Body of pancreas (tissue), 4 donors: ENCODE measurements at regions not wholly inside any gene's neighbourhood (a gene's known extent, or its start where the extent isn't known, plus 50 kb on each side); places are given as distances from the start of the nearest gene placed in this dataset.

Source experiments
- ATAC-seq: fragments of 150-250 bp; one replicate; pipeline ENCODE4 v1.9.1; 2016
- DNase-seq, 4 donors: peaks; one replicate each; pipeline ENCODE4 v3.0.0-alpha.2; 2019
- H3K27ac ChIP-seq, 4 donors: fragments of 200-600 bp; sonication (generic); 1 replicate in 3 of 4; 2 replicates in 1 of 4; pipeline versions ENCODE4 v1.5.1 to v1.6.1; 2016 to 2019; ENCODE audit warnings: mild to moderate bottlenecking in 1 of 4, mixed read lengths in 1 of 4, moderate library complexity in 1 of 4
- H3K27me3 ChIP-seq, 2 donors: fragments of 200-600 bp; sonication (generic); one replicate each; pipeline ENCODE4 v1.6.0; 2016; ENCODE audit warnings: mild to moderate bottlenecking in 1 of 2
- H3K36me3 ChIP-seq, 2 donors: fragments of 200-600 bp; sonication (generic); replicated peaks in 1 of 2; 2 replicates each; pipeline ENCODE4 v1.5.1; 2016; ENCODE audit warnings: low read depth in 2 of 2; ENCODE audit not compliant: insufficient read depth in 1 of 2
- H3K4me1 ChIP-seq: fragments of 200-600 bp; sonication (generic); one replicate; pipeline ENCODE4 v1.6.0; 2016
- H3K4me3 ChIP-seq, 2 donors: fragments of 200-600 bp; sonication (generic); 1 replicate in 1 of 2; 2 replicates in 1 of 2; pipeline ENCODE4 v1.5.1; 2016 to 2019
- H3K9me3 ChIP-seq, 3 donors: fragments of 200-600 bp; sonication (generic); 1 replicate in 2 of 3; 2 replicates in 1 of 3; pipeline ENCODE4 v1.5.1; 2016
- CTCF ChIP-seq, 7 experiments: fragments of 450-650 bp in 4 of 7; fragments of 200-600 bp in 3 of 7; sonication (generic) in 3 of 7; IDR thresholded peaks; one replicate each; pipeline ENCODE4 v1.5.1; 2016 to 2019; ENCODE audit warnings: antibody characterized with exemption in 7 of 7
- POLR2A ChIP-seq, 3 donors: fragments of 450-650 bp; IDR thresholded peaks; one replicate each; pipeline ENCODE4 v1.6.1; 2016; ENCODE audit warnings: antibody characterized with exemption in 3 of 3, mild to moderate bottlenecking in 2 of 3
- WGBS, 2 donors: methylation state at CpG; one replicate each; pipeline ENCODE4 v1.1.5; 2017; 5-methylcytosine and 5-hydroxymethylcytosine counted together
- intact Hi-C: fragments of 100-400 bp; cut with DNase I; formaldehyde crosslinking; loops from one replicate; pipeline ENCODE4 v1.15.1; 2023

GRCh38 chr6:43917878-43918382 lies 147.9 kb downstream of the VEGFA start:
- Histone ChIP-seq H3K27ac (peak overlapping the region in 3 of 4 donors; percentile 51 to 79 (median 70)), H3K4me3 (no peak overlapping the region), H3K4me1 (peaks cover 57% of the 10 kb centered on the region), H3K36me3 (no peaks in the 10 kb centered on the region), H3K27me3 (no peaks in the 10 kb centered on the region), H3K9me3 (no peaks in the 10 kb centered on the region)
- intact Hi-C loops = no loop called here
- DNase-seq (no peak), ATAC-seq (no peak)
- 62 to 78% methylated on average over 6 of the region's 6 CpGs for WGBS, 2 donors
- TF ChIP-seq CTCF (IDR thresholded peaks at IDR 0.05) = no peak
- TF ChIP-seq POLR2A (IDR thresholded peaks at IDR 0.05) = no peak

- 35 to 39% methylated on average over 9 to 12 of the region's 12 CpGs for WGBS, 2 donors
- H3K27ac ChIP-seq = peak overlapping the region; percentile 40 to 79 (median 60)
- no peaks in the 10 kb centered on the region for H3K27me3 ChIP-seq
- no peak overlapping the region for H3K4me3 ChIP-seq
- no peaks in the 10 kb centered on the region for H3K36me3 ChIP-seq
- DNase-seq (peak; percentile 73 to 87 (median 84)), ATAC-seq (peak; percentile 60)
- H3K9me3 ChIP-seq = no peaks in the 10 kb centered on the region
- TF ChIP-seq CTCF (IDR thresholded peaks at IDR 0.05) = no peak
- peak in 1 of 3 donors; percentile 6 for TF ChIP-seq POLR2A (IDR thresholded peaks at IDR 0.05)
- intact Hi-C loops = no loop called here
- peaks cover 64% of the 10 kb centered on the region for H3K4me1 ChIP-seq
These were observed 147.2 kb downstream of the VEGFA start for GRCh38 chr6:43916924-43917877.

- H3K27ac ChIP-seq = peak overlapping the region; percentile 40 to 79 (median 60)
- no peaks in the 10 kb centered on the region for H3K27me3 ChIP-seq
- no peaks in the 10 kb centered on the region for H3K36me3 ChIP-seq
- no peaks in the 10 kb centered on the region for H3K9me3 ChIP-seq
- ATAC-seq (peak; percentile 49), DNase-seq (peak in 3 of 4 donors; percentile 37 to 62 (median 49))
- H3K4me3 ChIP-seq = no peak overlapping the region
- no peak for TF ChIP-seq CTCF (IDR thresholded peaks at IDR 0.05)
- TF ChIP-seq POLR2A (IDR thresholded peaks at IDR 0.05) = no peak
- H3K4me1 ChIP-seq = peaks cover 74% of the 10 kb centered on the region
- WGBS, 2 donors = 32 to 52% methylated on average over 7 to 8 of the region's 8 CpGs
- intact Hi-C loops = no loop called here
These were observed 146.2 kb downstream of the VEGFA start for GRCh38 chr6:43915986-43916923.

GRCh38 chr6:43915208-43915869 lies 145.3 kb downstream of the VEGFA start:
- DNase-seq (no peak), ATAC-seq (no peak)
- intact Hi-C loops = no loop called here
- Histone ChIP-seq H3K4me1 (peaks cover 75% of the 10 kb centered on the region), H3K9me3 (no peaks in the 10 kb centered on the region), H3K36me3 (no peaks in the 10 kb centered on the region), H3K27me3 (no peaks in the 10 kb centered on the region), H3K4me3 (no peak overlapping the region), H3K27ac (peak overlapping the region in 2 of 4 donors; percentile 70 to 79)
- 66 to 69% methylated on average over 7 of the region's 7 CpGs for WGBS, 2 donors
- TF ChIP-seq CTCF (IDR thresholded peaks at IDR 0.05) (no peak), POLR2A (IDR thresholded peaks at IDR 0.05) (no peak)
